DND-41 (cell line): ENCODE measurements at regions not wholly inside any gene's neighbourhood (a gene's known extent, or its start where the extent isn't known, plus 50 kb on each side); places are given as distances from the start of the nearest gene placed in this dataset.

ENCODE experiments used
- ATAC-seq: fragments of 200-7000 bp; cut with Tn5 transposase; 3 replicates; pipeline ENCODE4 v1.9.1; 2021; ENCODE audit warnings: low read depth; ENCODE audit not compliant: insufficient read depth
- DNase-seq: peaks from one replicate; pipeline ENCODE4 v3.0.0-alpha.2; 2020
- H2AFZ ChIP-seq: 2 replicates; pipeline ENCODE4 v1.6.0; 2012; ENCODE audit warnings: low read depth, low read length
- H3K27ac ChIP-seq: 2 replicates; pipeline ENCODE4 v1.5.1; 2012; ENCODE audit warnings: low read length, inconsistent platforms
- H3K27me3 ChIP-seq: fragments of 200-600 bp; sonication (generic); 2 replicates; pipeline ENCODE4 v1.6.0; 2012; ENCODE audit warnings: low read length, mild to moderate bottlenecking, inconsistent platforms; ENCODE audit not compliant: insufficient read depth, poor library complexity
- H3K36me3 ChIP-seq: 2 replicates; pipeline ENCODE4 v1.5.1; 2012; ENCODE audit warnings: low read length, inconsistent platforms; ENCODE audit not compliant: insufficient read depth
- H3K4me1 ChIP-seq: 2 replicates; pipeline ENCODE4 v1.5.1; 2012; ENCODE audit warnings: mild to moderate bottlenecking, low read length; ENCODE audit not compliant: insufficient read depth
- H3K4me2 ChIP-seq: 2 replicates; pipeline ENCODE4 v1.6.0; 2012; ENCODE audit warnings: mild to moderate bottlenecking, moderate library complexity, low read length, inconsistent platforms; ENCODE audit not compliant: insufficient read depth
- H3K4me3 ChIP-seq, 2 experiments: fragments of 200-600 bp in 1 of 2; shearing (Covaris generic) in 1 of 2; 2 replicates each; pipeline ENCODE4 v1.5.1; 2012 to 2016; ENCODE audit warnings: inconsistent platforms in 2 of 2, low read length in 2 of 2, mild to moderate bottlenecking in 2 of 2, low read depth in 1 of 2, moderate library complexity in 1 of 2
- H3K79me2 ChIP-seq: 2 replicates; pipeline ENCODE4 v1.6.0; 2012; ENCODE audit warnings: low read length, inconsistent platforms; ENCODE audit not compliant: insufficient read depth
- H3K9ac ChIP-seq: 2 replicates; pipeline ENCODE4 v1.6.0; 2012; ENCODE audit warnings: low read depth, mild to moderate bottlenecking, inconsistent platforms, low read length, moderate library complexity
- H3K9me3 ChIP-seq: 2 replicates; pipeline ENCODE4 v1.5.1; 2012; ENCODE audit warnings: low read length, moderate library complexity, mild to moderate bottlenecking, inconsistent platforms; ENCODE audit not compliant: insufficient read depth, severe bottlenecking
- H4K20me1 ChIP-seq: 2 replicates; pipeline ENCODE4 v1.6.0; 2012; ENCODE audit warnings: low read length; ENCODE audit not compliant: insufficient read depth
- EZH2 ChIP-seq: IDR thresholded peaks from 3 replicates; pipeline ENCODE4 v1.6.1; 2012; ENCODE audit warnings: borderline replicate concordance, low read depth, mild to moderate bottlenecking, moderate library complexity, low read length, inconsistent platforms; ENCODE audit not compliant: severe bottlenecking
- TF ChIP-seq, protein P1 (sequence below): IDR thresholded peaks from 2 replicates; pipeline ENCODE4 v1.5.1; 2012; ENCODE audit warnings: borderline replicate concordance, low read length, moderate library complexity, mild to moderate bottlenecking; ENCODE audit not compliant: poor library complexity, severe bottlenecking; ENCODE audit errors: extremely low read depth

DNA sequence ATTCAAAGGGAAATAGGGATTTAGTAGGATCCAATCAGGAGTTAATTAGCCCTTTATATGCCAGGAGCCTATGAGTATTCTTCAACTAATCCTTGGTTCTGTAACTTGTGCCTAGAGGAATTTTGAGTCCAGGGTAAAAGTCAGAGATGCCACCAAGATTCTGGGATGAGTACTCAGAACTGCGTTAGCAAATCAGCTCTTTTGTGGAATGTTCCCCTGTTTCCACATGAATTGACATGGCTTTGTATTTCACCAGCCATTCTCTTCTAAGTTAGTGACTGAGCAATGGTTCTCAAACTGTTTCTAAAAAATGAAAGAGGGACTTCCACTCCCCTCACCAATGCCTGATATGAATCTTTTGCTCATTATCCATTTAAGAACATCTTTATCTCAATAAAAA, 508.7 kb downstream of the SOX2 start:
- Histone ChIP-seq H3K36me3 (no peaks in the 10 kb centered on the region), H3K4me2 (no peak overlapping the region), H3K4me3 (no peak overlapping the region), H3K27ac (no peak overlapping the region), H3K79me2 (no peaks in the 10 kb centered on the region), H3K9me3 (no peaks in the 10 kb centered on the region), H2AFZ (no peak overlapping the region), H3K4me1 (no peaks in the 10 kb centered on the region), H4K20me1 (no peaks in the 10 kb centered on the region), H3K27me3 (no peaks in the 10 kb centered on the region), H3K9ac (no peak overlapping the region)
- no peak for ATAC-seq
- DNase-seq, result no peak
- TF ChIP-seq EZH2, result no peak
- TF ChIP-seq, protein P1, sequence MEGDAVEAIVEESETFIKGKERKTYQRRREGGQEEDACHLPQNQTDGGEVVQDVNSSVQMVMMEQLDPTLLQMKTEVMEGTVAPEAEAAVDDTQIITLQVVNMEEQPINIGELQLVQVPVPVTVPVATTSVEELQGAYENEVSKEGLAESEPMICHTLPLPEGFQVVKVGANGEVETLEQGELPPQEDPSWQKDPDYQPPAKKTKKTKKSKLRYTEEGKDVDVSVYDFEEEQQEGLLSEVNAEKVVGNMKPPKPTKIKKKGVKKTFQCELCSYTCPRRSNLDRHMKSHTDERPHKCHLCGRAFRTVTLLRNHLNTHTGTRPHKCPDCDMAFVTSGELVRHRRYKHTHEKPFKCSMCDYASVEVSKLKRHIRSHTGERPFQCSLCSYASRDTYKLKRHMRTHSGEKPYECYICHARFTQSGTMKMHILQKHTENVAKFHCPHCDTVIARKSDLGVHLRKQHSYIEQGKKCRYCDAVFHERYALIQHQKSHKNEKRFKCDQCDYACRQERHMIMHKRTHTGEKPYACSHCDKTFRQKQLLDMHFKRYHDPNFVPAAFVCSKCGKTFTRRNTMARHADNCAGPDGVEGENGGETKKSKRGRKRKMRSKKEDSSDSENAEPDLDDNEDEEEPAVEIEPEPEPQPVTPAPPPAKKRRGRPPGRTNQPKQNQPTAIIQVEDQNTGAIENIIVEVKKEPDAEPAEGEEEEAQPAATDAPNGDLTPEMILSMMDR, result no peak

DNA sequence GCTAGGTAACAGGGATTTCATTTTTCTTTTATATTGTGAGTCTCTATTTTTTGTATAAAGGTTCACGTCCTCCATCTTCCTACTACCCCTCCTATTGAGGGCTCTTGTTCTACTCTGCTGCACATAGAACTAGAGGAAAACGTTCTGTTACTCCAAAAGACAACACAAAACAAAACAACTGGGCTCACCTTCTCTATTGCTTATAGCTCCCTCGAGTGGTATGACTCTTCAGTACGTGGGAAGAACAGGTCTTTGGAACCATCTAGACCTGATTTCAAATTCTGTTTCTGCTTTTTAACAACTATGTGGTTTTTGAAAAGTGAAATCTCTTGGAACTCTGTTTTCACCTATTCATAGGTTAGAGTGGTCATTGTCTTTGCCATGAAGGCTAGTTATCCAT, 515.3 kb downstream of the SOX2 start:
- no peaks in the 10 kb centered on the region for H3K9me3 ChIP-seq
- H3K4me2 ChIP-seq, result no peak overlapping the region
- no peaks in the 10 kb centered on the region for H3K79me2 ChIP-seq
- no peaks in the 10 kb centered on the region for H3K36me3 ChIP-seq
- no peaks in the 10 kb centered on the region for H3K27me3 ChIP-seq
- H4K20me1 ChIP-seq, result no peaks in the 10 kb centered on the region
- H3K4me1 ChIP-seq, result no peaks in the 10 kb centered on the region
- no peak overlapping the region for H3K27ac ChIP-seq
- ATAC-seq (no peak), DNase-seq (no peak)
- TF ChIP-seq EZH2, result no peak
- TF ChIP-seq, protein P1, result no peak
- H3K9ac ChIP-seq, result no peak overlapping the region
- no peak overlapping the region for H3K4me3 ChIP-seq
- H2AFZ ChIP-seq, result no peak overlapping the region

DNA sequence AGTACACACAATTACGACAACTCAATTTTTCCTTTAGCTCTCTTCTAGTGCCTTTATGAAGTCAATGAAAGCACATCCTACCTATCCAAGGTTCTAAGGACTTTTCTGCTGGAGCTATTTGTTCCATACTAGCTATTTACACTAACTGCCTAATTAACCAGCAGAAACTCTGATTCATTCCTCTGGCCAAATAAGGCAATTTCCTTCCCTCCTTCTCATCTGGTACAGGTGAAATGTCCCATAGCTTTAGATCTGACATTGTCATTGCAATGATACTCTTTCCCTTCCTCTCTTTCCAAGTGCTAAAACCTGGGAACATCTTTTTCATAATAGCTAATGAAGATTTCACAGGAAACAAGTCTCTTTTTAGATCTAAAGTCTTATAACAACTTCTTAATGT, 521.7 kb downstream of the SOX2 start:
- no peak for DNase-seq
- no peaks in the 10 kb centered on the region for H3K79me2 ChIP-seq
- TF ChIP-seq EZH2, result no peak
- TF ChIP-seq, protein P1, result no peak
- H3K27ac ChIP-seq, result no peak overlapping the region
- no peaks in the 10 kb centered on the region for H4K20me1 ChIP-seq
- H3K36me3 ChIP-seq, result no peaks in the 10 kb centered on the region
- no peak overlapping the region for H2AFZ ChIP-seq
- H3K4me1 ChIP-seq, result no peaks in the 10 kb centered on the region
- H3K9ac ChIP-seq, result no peak overlapping the region
- no peak overlapping the region for H3K4me2 ChIP-seq
- H3K27me3 ChIP-seq, result no peaks in the 10 kb centered on the region
- no peaks in the 10 kb centered on the region for H3K9me3 ChIP-seq
- no peak for ATAC-seq
- no peak overlapping the region for H3K4me3 ChIP-seq

DNA sequence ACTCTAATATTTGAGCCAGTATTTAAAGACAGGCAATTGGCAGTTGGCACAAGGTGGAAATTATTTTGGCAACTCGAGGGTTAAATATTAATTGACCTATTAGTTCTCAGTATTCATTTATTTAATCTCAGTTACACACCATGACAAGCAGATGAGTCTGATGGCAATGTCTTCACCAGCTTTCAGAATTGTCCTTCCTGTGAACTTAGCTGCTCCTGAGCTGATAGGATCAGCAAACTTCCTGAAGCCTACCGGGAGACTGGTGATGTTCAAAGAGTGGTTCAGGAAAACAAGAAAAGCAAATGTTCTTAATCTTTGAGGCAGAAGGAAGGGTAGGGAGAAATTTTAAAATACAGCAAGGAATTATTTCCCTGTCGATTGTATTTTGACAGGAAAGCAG, 522.2 kb downstream of the SOX2 start:
- no peak overlapping the region for H3K9ac ChIP-seq
- H3K9me3 ChIP-seq, result no peaks in the 10 kb centered on the region
- TF ChIP-seq, protein P1, result no peak
- no peak for TF ChIP-seq EZH2
- no peak overlapping the region for H3K4me2 ChIP-seq
- H3K27ac ChIP-seq, result no peak overlapping the region
- no peaks in the 10 kb centered on the region for H3K27me3 ChIP-seq
- no peak overlapping the region for H2AFZ ChIP-seq
- no peaks in the 10 kb centered on the region for H3K79me2 ChIP-seq
- no peak for DNase-seq
- no peaks in the 10 kb centered on the region for H3K36me3 ChIP-seq
- H4K20me1 ChIP-seq, result no peaks in the 10 kb centered on the region
- no peak overlapping the region for H3K4me3 ChIP-seq
- H3K4me1 ChIP-seq, result no peaks in the 10 kb centered on the region
- ATAC-seq, result no peak
